Pancreas (tissue), 10 donors: ENCODE measurements at regions not wholly inside any gene's neighbourhood (a gene's known extent, or its start where the extent isn't known, plus 50 kb on each side); places are given as distances from the start of the nearest gene placed in this dataset.

Experiments used
- ATAC-seq, 4 donors: fragments of 200-7000 bp; cut with Tn5 transposase; one replicate each; pipeline versions ENCODE4 v1.8.0 to v1.9.1; 2020; ENCODE audit warnings: mild to moderate bottlenecking in 4 of 4, moderate library complexity in 4 of 4
- DNase-seq, 6 donors: peaks; one replicate each; pipeline ENCODE4 v3.0.0-alpha.2; 2020
- FAIRE-seq: peaks from 2 replicates; lab custom pipeline; 2012; peaks lifted over from hg19 to GRCh38; lab: Jason Lieb, UNC
- H3K27ac ChIP-seq, 4 donors: fragments of 200-600 bp; sonication (generic); 1 replicate in 3 of 4; 2 replicates in 1 of 4; pipeline versions ENCODE4 v1.5.0 to v1.8.0; 2020
- H3K27me3 ChIP-seq, 4 donors: fragments of 200-600 bp; one replicate each; pipeline ENCODE4 v1.8.0; 2021
- H3K36me3 ChIP-seq, 3 donors: fragments of 200-600 bp; sonication (generic) in 1 of 3; one replicate each; pipeline versions ENCODE4 v1.5.0 to v1.8.0; 2020 to 2021
- H3K4me1 ChIP-seq, 3 donors: fragments of 200-600 bp; one replicate each; pipeline ENCODE4 v1.8.0; 2021
- H3K4me3 ChIP-seq, 4 donors: fragments of 200-600 bp; sonication (generic) in 2 of 4; one replicate each; pipeline versions ENCODE4 v1.5.0 to v1.8.0; 2020 to 2021
- H3K9me3 ChIP-seq, 4 donors: fragments of 200-600 bp; one replicate each; pipeline ENCODE4 v1.8.0; 2021
- CTCF ChIP-seq, 4 donors: fragments of 200-600 bp; sonication (generic) in 3 of 4; IDR thresholded peaks; one replicate each; pipeline versions ENCODE4 v1.5.0 to v1.8.0; 2021; ENCODE audit warnings: antibody characterized with exemption in 4 of 4
- WGBS, 2 donors: extraction: QIAGEN DNeasy Blood & Tissue Kit; methylation state at CpG; one replicate each; pipeline ENCODE4 v1.1.7; 2013; 5-methylcytosine and 5-hydroxymethylcytosine counted together
- intact Hi-C, 3 donors: fragments of 100-400 bp; cut with DNase I; formaldehyde crosslinking; loops; one replicate each; pipeline versions ENCODE4 v1.11.1 to v1.14.2; 2022
- donor health status: healthy with polysubstance abuse.
- donor health status: DM: no; HTN: no; CAD: no; lungs with moderate emphysema.
- donor health status: DM: no; HTN: no; CAD: no.
- donor health status: control.
- donor health status: control.
- donor health status: Bipolar disorder and iron deficiency.
- donor health status: DM: yes; HTN: yes; CAD: no.
- donor health status: DM: no; HTN: no; CAD: no.
- donor health status: DM: no; HTN: no; CAD: no.
- donor health status: DM: yes; HTN: yes; CAD: no.

GRCh38 chr2:79219383-79219988 lies 59.9 kb upstream of the REG3A start:
- peak; percentile 71 to 80 (median 75) for TF ChIP-seq CTCF (IDR thresholded peaks at IDR 0.05)
- peak overlapping the region in 1 of 4 donors; percentile 27 for H3K27ac ChIP-seq
- H3K4me1 ChIP-seq, result peaks cover 0 to 13% (median 0%) of the 10 kb centered on the region in 3 donors
- H3K36me3 ChIP-seq, result no peaks in the 10 kb centered on the region
- no peaks in the 10 kb centered on the region for H3K9me3 ChIP-seq
- intact Hi-C loops, result loop anchor here in 2 of 3 donors (5.0 to 10.0 kb wide), 3 partner anchors 85 to 182 kb away; no protein-coding TSS in a partner anchor
- ATAC-seq (peak; percentile 69 to 94 (median 90)), FAIRE-seq (no peak), DNase-seq (peak in 3 of 6 donors; percentile 53 to 73 (median 55))
- H3K27me3 ChIP-seq, result no peaks in the 10 kb centered on the region
- 24 to 32% methylated on average over 9 of the region's 9 CpGs for WGBS, 2 donors
- H3K4me3 ChIP-seq, result no peak overlapping the region

- H3K36me3 ChIP-seq, result no peaks in the 10 kb centered on the region
- intact Hi-C loops, result loop anchor here in 1 of 3 donors (10.0 kb wide), 1 partner anchor 76 kb away; no protein-coding TSS in a partner anchor
- H3K4me3 ChIP-seq, result no peak overlapping the region
- peaks cover 0 to 3% (median 0%) of the 10 kb centered on the region in 3 donors for H3K4me1 ChIP-seq
- no peak for TF ChIP-seq CTCF (IDR thresholded peaks at IDR 0.05)
- H3K27me3 ChIP-seq, result no peaks in the 10 kb centered on the region
- peak in 2 of 4 donors; percentile 55 to 78 for ATAC-seq
- H3K27ac ChIP-seq, result no peak overlapping the region
- no peak for FAIRE-seq
- no peak for DNase-seq
- whole genome bisulfite sequencing, 2 donors, result 90 to 93% methylated on average over 2 of the region's 2 CpGs
- no peaks in the 10 kb centered on the region for H3K9me3 ChIP-seq
These were observed 50.8 kb upstream of the REG3A start for GRCh38 chr2:79210274-79210917.
